Karpas-422 (cell line): ENCODE measurements at regions not wholly inside any gene's neighbourhood (a gene's known extent, or its start where the extent isn't known, plus 50 kb on each side); places are given as distances from the start of the nearest gene placed in this dataset.

ENCODE experiments used
- DNase-seq: peaks from one replicate; pipeline ENCODE4 v3.0.0-alpha.2; 2015
- H2AFZ ChIP-seq: fragments of 200-600 bp; sonication (generic); 2 replicates; pipeline ENCODE4 v1.6.1; 2014; ENCODE audit warnings: antibody characterized with exemption, low read length, mixed read lengths
- H3K27ac ChIP-seq: fragments of 200-600 bp; sonication (generic); 2 replicates; pipeline ENCODE4 v1.5.1; 2014; ENCODE audit warnings: mild to moderate bottlenecking, low read length, moderate library complexity
- H3K27me3 ChIP-seq: fragments of 200-600 bp; sonication (generic); 2 replicates; pipeline ENCODE4 v1.6.1; 2014; ENCODE audit warnings: low read length, mixed read lengths
- H3K36me3 ChIP-seq: fragments of 200-600 bp; sonication (generic); 2 replicates; pipeline ENCODE4 v1.6.1; 2014; ENCODE audit warnings: low read length, mixed read lengths; ENCODE audit not compliant: insufficient read depth
- H3K4me1 ChIP-seq: fragments of 200-600 bp; sonication (generic); 2 replicates; pipeline ENCODE4 v1.6.1; 2014; ENCODE audit warnings: mild to moderate bottlenecking, low read length, mixed read lengths
- H3K4me2 ChIP-seq: fragments of 200-600 bp; sonication (generic); 2 replicates; pipeline ENCODE4 v1.6.1; 2014; ENCODE audit warnings: low read length, low read depth, mild to moderate bottlenecking; ENCODE audit not compliant: poor library complexity, severe bottlenecking
- H3K4me3 ChIP-seq: fragments of 200-600 bp; sonication (generic); 2 replicates; pipeline ENCODE4 v1.5.1; 2014; ENCODE audit warnings: mild to moderate bottlenecking, antibody characterized with exemption, low read length, mixed read lengths
- H3K79me2 ChIP-seq: fragments of 200-600 bp; sonication (generic); 2 replicates; pipeline ENCODE4 v1.6.1; 2014; ENCODE audit warnings: mild to moderate bottlenecking, low read length, mixed read lengths
- H3K9ac ChIP-seq: fragments of 200-600 bp; sonication (generic); 2 replicates; pipeline ENCODE4 v1.6.0; 2014; ENCODE audit warnings: low read length
- H3K9me2 ChIP-seq: fragments of 200-600 bp; sonication (generic), shearing (Covaris generic); replicated peaks from 2 replicates; pipeline ENCODE4 v1.6.0; 2014; ENCODE audit warnings: mild to moderate bottlenecking, low read length, moderate library complexity; ENCODE audit not compliant: insufficient read depth
- H3K9me3 ChIP-seq: fragments of 300-700, 200-600 bp; sonication (generic); 2 replicates; pipeline ENCODE4 v1.6.1; 2014; ENCODE audit warnings: low read length, mixed read lengths
- H4K20me1 ChIP-seq: fragments of 200-600 bp; sonication (generic); 2 replicates; pipeline ENCODE4 v1.6.1; 2014; ENCODE audit warnings: mild to moderate bottlenecking, antibody characterized with exemption, low read length, low read depth; ENCODE audit not compliant: insufficient read depth

DNA sequence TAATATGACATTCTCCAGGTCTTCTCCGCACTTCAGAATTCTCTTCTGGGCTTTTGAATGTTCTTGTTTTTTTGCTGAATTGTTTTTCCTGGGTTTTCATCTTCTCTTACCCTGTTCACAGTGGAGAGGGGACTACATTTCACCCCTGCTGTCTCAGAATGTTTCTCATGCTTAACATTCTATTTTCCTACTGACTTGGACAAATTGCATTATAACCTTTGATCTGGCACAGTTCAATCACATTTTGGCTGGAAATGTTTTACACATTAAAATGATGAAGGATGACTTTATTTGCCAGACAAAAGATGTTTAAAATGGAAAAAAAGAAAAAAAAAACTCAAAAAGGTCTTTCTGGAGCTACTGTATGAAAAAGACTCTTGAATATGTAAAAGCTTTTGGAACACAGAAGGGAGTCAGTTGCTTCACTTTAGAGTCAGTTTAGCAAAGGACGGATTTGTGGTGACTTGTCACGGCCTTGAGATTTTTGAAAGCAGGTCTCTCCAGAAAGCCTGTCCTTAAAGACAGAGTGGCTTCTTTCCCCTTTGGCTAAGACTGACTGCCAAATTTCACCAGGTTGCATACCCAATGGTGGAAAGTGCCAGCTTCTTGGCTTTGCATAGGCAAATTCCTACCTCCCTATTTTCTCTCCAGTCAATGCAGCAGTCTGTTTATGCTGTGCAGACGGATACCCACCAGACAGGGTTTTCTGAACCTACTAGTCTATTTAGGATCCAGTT is 401.0 kb upstream of the TBL1XR1 start:
- Histone ChIP-seq H3K27ac (no peak overlapping the region), H2AFZ (no peak overlapping the region), H4K20me1 (no peaks in the 10 kb centered on the region), H3K4me3 (no peak overlapping the region), H3K4me1 (no peaks in the 10 kb centered on the region), H3K9ac (no peak overlapping the region), H3K36me3 (no peaks in the 10 kb centered on the region), H3K9me2 (no peaks in the 10 kb centered on the region), H3K27me3 (no peaks in the 10 kb centered on the region), H3K9me3 (no peaks in the 10 kb centered on the region), H3K79me2 (no peaks in the 10 kb centered on the region), H3K4me2 (no peak overlapping the region)
- no peak for DNase-seq

DNA sequence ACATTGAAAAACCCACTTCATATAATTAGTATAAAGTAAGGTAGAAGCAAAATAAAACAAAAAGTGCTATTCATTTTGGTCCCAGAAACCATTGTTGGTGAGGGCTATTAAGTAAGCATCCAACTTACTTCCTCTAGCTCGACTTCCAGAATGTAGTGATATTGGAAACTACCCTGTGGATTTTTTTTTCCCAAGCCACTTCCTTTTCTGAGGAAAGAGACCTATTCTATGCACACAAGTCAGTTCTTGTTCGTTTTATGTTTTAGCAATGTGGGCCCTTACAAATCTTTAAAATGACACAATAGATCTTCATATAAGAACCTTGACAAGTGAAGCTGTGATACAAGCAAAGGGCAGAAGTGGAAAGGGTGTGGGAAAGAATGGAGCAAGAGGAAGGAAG is 402.0 kb upstream of the TBL1XR1 start:
- H3K27ac ChIP-seq: no peak overlapping the region
- no peaks in the 10 kb centered on the region for H4K20me1 ChIP-seq
- no peaks in the 10 kb centered on the region for H3K27me3 ChIP-seq
- no peaks in the 10 kb centered on the region for H3K9me2 ChIP-seq
- no peak overlapping the region for H2AFZ ChIP-seq
- H3K36me3 ChIP-seq: no peaks in the 10 kb centered on the region
- no peaks in the 10 kb centered on the region for H3K4me1 ChIP-seq
- no peak overlapping the region for H3K4me2 ChIP-seq
- no peak overlapping the region for H3K4me3 ChIP-seq
- no peaks in the 10 kb centered on the region for H3K9me3 ChIP-seq
- no peak overlapping the region for H3K9ac ChIP-seq
- no peak for DNase-seq
- H3K79me2 ChIP-seq: no peaks in the 10 kb centered on the region

DNA sequence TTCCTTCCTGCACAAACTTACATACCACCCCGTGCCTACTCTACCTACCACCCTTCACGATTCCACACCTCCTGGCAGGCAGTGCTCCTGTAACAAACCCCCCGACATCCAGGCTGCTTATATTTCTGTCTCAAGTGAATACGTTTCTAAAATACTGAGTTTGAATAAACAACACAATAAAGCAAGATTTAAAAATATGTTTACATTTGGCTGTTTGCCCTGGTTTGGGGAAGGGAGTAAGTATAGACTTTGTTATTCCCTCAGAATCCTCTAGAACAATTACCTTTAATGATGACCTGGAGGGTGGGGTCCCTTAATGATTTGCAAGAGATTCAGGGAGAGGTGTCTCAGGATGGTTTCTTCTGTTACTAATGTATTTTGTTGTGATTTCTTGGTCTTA is 402.6 kb upstream of the TBL1XR1 start:
- H3K9me2 ChIP-seq: no peaks in the 10 kb centered on the region
- no peaks in the 10 kb centered on the region for H3K4me1 ChIP-seq
- H3K36me3 ChIP-seq: no peaks in the 10 kb centered on the region
- H3K79me2 ChIP-seq: no peaks in the 10 kb centered on the region
- no peaks in the 10 kb centered on the region for H3K9me3 ChIP-seq
- H3K4me3 ChIP-seq: no peak overlapping the region
- H3K9ac ChIP-seq: no peak overlapping the region
- H4K20me1 ChIP-seq: no peaks in the 10 kb centered on the region
- no peak overlapping the region for H3K27ac ChIP-seq
- no peaks in the 10 kb centered on the region for H3K27me3 ChIP-seq
- H2AFZ ChIP-seq: no peak overlapping the region
- H3K4me2 ChIP-seq: no peak overlapping the region
- no peak for DNase-seq

DNA sequence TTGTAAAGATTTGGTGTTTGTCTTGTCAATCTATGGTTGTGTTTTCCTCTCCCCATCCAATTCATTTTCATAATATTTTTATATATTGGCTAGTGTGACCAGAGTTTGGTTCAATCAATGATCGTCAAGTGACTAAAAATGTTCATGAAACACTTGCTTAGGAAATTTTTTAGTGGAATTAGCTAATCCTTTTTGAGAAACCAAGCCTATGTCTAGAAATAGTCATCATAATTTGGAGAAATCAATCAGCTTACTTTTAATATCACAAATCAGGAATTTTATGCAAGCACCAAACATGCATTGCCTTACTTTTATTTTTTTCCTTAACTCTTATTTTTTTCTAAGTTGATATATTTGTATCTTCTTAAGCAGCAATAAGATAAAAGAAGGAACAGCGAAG is 403.1 kb upstream of the TBL1XR1 start:
- Histone ChIP-seq H3K9me3 (no peaks in the 10 kb centered on the region), H3K4me1 (no peaks in the 10 kb centered on the region), H3K4me3 (no peak overlapping the region), H3K36me3 (no peaks in the 10 kb centered on the region), H3K9ac (no peak overlapping the region), H2AFZ (no peak overlapping the region), H3K4me2 (no peak overlapping the region), H3K9me2 (no peaks in the 10 kb centered on the region), H3K27me3 (no peaks in the 10 kb centered on the region), H4K20me1 (no peaks in the 10 kb centered on the region), H3K27ac (no peak overlapping the region), H3K79me2 (no peaks in the 10 kb centered on the region)
- DNase-seq: no peak

GRCh38 chr3:177601152-177601551 is 403.9 kb upstream of the TBL1XR1 start:
- Histone ChIP-seq H2AFZ (no peak overlapping the region), H3K79me2 (no peaks in the 10 kb centered on the region), H3K4me1 (no peaks in the 10 kb centered on the region), H3K9me2 (no peaks in the 10 kb centered on the region), H3K4me3 (no peak overlapping the region), H3K36me3 (no peaks in the 10 kb centered on the region), H3K27me3 (no peaks in the 10 kb centered on the region), H3K9ac (no peak overlapping the region), H3K4me2 (no peak overlapping the region), H3K27ac (no peak overlapping the region), H3K9me3 (no peaks in the 10 kb centered on the region), H4K20me1 (no peaks in the 10 kb centered on the region)
- DNase-seq: no peak

GRCh38 chr3:177602601-177603147 is 405.4 kb upstream of the TBL1XR1 start:
- DNase-seq: no peak
- Histone ChIP-seq H3K27me3 (no peaks in the 10 kb centered on the region), H3K79me2 (no peaks in the 10 kb centered on the region), H3K4me2 (no peak overlapping the region), H3K9me3 (no peaks in the 10 kb centered on the region), H3K4me1 (no peaks in the 10 kb centered on the region), H3K9ac (no peak overlapping the region), H4K20me1 (no peaks in the 10 kb centered on the region), H3K4me3 (no peak overlapping the region), H3K36me3 (no peaks in the 10 kb centered on the region), H3K27ac (no peak overlapping the region), H3K9me2 (no peaks in the 10 kb centered on the region), H2AFZ (no peak overlapping the region)

- DNase-seq: no peak
- no peak overlapping the region for H2AFZ ChIP-seq
- no peaks in the 10 kb centered on the region for H3K27me3 ChIP-seq
- no peak overlapping the region for H3K27ac ChIP-seq
- no peaks in the 10 kb centered on the region for H3K9me2 ChIP-seq
- H3K79me2 ChIP-seq: no peaks in the 10 kb centered on the region
- no peak overlapping the region for H3K4me2 ChIP-seq
- H3K4me1 ChIP-seq: no peaks in the 10 kb centered on the region
- H4K20me1 ChIP-seq: no peaks in the 10 kb centered on the region
- H3K36me3 ChIP-seq: no peaks in the 10 kb centered on the region
- H3K9ac ChIP-seq: no peak overlapping the region
- no peaks in the 10 kb centered on the region for H3K9me3 ChIP-seq
- H3K4me3 ChIP-seq: no peak overlapping the region
Observed at GRCh38 chr3:177603148-177603603, 405.9 kb upstream of the TBL1XR1 start.

DNA sequence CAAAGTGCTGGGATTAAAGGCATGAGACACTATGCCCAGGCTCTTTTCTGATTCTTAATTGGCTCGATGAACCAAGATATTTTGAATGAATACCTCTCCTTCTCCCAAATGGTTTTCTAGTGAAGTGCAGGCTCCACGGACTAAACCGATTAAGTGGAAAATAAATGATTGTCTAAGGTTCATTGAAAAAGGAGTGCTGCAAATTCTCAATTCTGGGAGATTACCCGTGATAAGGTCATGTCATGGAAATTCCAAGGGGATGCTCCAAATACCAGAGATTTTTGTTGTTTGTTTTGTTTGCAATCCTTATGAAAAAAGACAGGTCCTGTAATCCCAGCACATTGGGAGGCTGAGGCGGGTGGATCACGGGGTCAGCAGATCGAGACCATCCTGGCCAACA is 406.9 kb upstream of the TBL1XR1 start:
- no peaks in the 10 kb centered on the region for H3K9me3 ChIP-seq
- no peak for DNase-seq
- no peaks in the 10 kb centered on the region for H4K20me1 ChIP-seq
- H3K4me2 ChIP-seq: no peak overlapping the region
- H2AFZ ChIP-seq: no peak overlapping the region
- no peaks in the 10 kb centered on the region for H3K36me3 ChIP-seq
- no peaks in the 10 kb centered on the region for H3K4me1 ChIP-seq
- no peak overlapping the region for H3K4me3 ChIP-seq
- no peak overlapping the region for H3K9ac ChIP-seq
- H3K79me2 ChIP-seq: no peaks in the 10 kb centered on the region
- no peaks in the 10 kb centered on the region for H3K27me3 ChIP-seq
- H3K9me2 ChIP-seq: no peaks in the 10 kb centered on the region
- H3K27ac ChIP-seq: no peak overlapping the region
